Heart left ventricle (tissue), 16 donors: ENCODE measurements at regions not wholly inside any gene's neighbourhood (a gene's known extent, or its start where the extent isn't known, plus 50 kb on each side); places are given as distances from the start of the nearest gene placed in this dataset.

Source experiments
- ATAC-seq, 4 donors: fragments of 200-7000 bp; cut with Tn5 transposase; one replicate each; pipeline ENCODE4 v1.9.1; 2020 to 2022; ENCODE audit warnings: moderate library complexity in 4 of 4, mild to moderate bottlenecking in 3 of 4, moderate number of reproducible peaks in 1 of 4
- DNase-seq, 5 donors: peaks; one replicate each; pipeline ENCODE4 v3.0.0-alpha.2; 2020
- H3K27ac ChIP-seq, 12 donors: fragments of 200-600 bp; sonication (generic) in 4 of 12; one replicate each; pipeline versions ENCODE4 v1.5.0 to v1.8.0; 2016 to 2022; ENCODE audit warnings: mild to moderate bottlenecking in 2 of 12
- H3K27me3 ChIP-seq, 9 donors: fragments of 200-600 bp; sonication (generic) in 2 of 9; one replicate each; pipeline versions ENCODE4 v1.5.1 to v1.8.0; 2016 to 2022; ENCODE audit warnings: mild to moderate bottlenecking in 3 of 9
- H3K36me3 ChIP-seq, 9 donors: fragments of 200-600 bp; sonication (generic) in 2 of 9; one replicate each; pipeline versions ENCODE4 v1.5.0 to v1.8.0; 2018 to 2022; ENCODE audit warnings: mild to moderate bottlenecking in 2 of 9
- H3K4me1 ChIP-seq, 12 donors: fragments of 200-600 bp; sonication (generic) in 4 of 12; one replicate each; pipeline versions ENCODE4 v1.5.0 to v1.8.0; 2016 to 2022; ENCODE audit warnings: mild to moderate bottlenecking in 3 of 12
- H3K4me3 ChIP-seq, 12 donors: fragments of 200-600 bp; sonication (generic) in 4 of 12; one replicate each; pipeline versions ENCODE4 v1.5.0 to v1.8.0; 2017 to 2022; ENCODE audit warnings: mild to moderate bottlenecking in 9 of 12, moderate library complexity in 4 of 12
- H3K9me3 ChIP-seq, 12 donors: fragments of 200-600 bp; sonication (generic) in 4 of 12; one replicate each; pipeline versions ENCODE4 v1.5.0 to v1.8.0; 2016 to 2022; ENCODE audit warnings: mild to moderate bottlenecking in 1 of 12
- CTCF ChIP-seq, 12 donors: fragments of 200-600 bp; sonication (generic) in 4 of 12; IDR thresholded peaks; one replicate each; pipeline versions ENCODE4 v1.5.0 to v1.8.0; 2018 to 2022; ENCODE audit warnings: antibody characterized with exemption in 12 of 12, mild to moderate bottlenecking in 5 of 12
- POLR2A ChIP-seq, 2 donors: fragments of 450-650 bp; IDR thresholded peaks; one replicate each; pipeline ENCODE4 v1.6.1; 2017; ENCODE audit warnings: antibody characterized with exemption in 2 of 2, mild to moderate bottlenecking in 2 of 2, moderate library complexity in 2 of 2
- WGBS, 4 donors: extraction: QIAGEN DNeasy Blood & Tissue Kit in 2 of 4; methylation state at CpG; one replicate each; pipeline versions ENCODE4 v1.1.5 to v1.1.7; 2013 to 2018; 5-methylcytosine and 5-hydroxymethylcytosine counted together
- intact Hi-C, 10 donors: fragments of 100-400 bp; cut with DNase I; formaldehyde crosslinking; loops; one replicate each; pipeline versions ENCODE4 v1.11.1 to v1.14.2; 2022
- donor health status: ischemic (EF 13 %, LVEDD 7.1; RV severe dilation, severe dysfunction).
- donor health status: healthy with polysubstance abuse.
- donor health status: DM: no; HTN: yes; CAD: no.
- donor health status: DM: no; HTN: no; CAD: no.
- donor health status: ischemic (EF 25% LVEDD 6.9; RV normal size, moderate dysfunction).
- donor health status: ischemic (EF 25% LVEDD 5.7; RV mildly dilated, moderate dysfunction).
- donor health status: healthy.
- donor health status: DM: yes; HTN: yes; CAD: no.
- donor health status: ischemic (EF 35%, LVEDD 5.7; RV mildly dilated, moderate dysfunction).
- donor health status: nonischemic (EF 11% LVEDD 7.7; RV severe dilation, severe dysfunction).
- donor health status: DM: yes; HTN: yes; CAD: no.
- donor health status: PGD.
- donor health status: ischemic (EF 29% LVEDD 5.4; RV normal size, mild dysfunction).
- donor health status: nonischemic (EF 23%, LVEDD 6.1; RV moderate dilation, normal function).

DNA sequence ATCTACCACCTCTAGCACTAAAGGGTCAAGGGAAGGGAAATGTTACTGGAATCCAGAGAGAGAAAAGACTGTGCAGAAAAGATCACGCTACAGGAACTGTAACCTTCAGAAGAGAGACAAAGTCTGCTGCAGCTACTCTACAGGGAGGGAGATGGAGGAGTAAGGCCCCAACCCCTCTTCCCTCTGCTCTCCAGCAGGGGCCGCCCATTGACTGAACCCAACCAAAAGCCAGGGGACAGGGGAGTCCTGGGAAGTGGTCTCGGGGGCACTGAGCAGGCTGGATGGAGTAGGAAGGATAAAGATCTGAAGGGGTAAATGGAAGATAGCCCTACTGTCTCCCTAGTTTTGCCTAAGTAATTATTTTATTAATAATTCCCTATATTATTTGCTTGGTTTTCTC is 72.8 kb upstream of the NR5A2 start:
- peak in 1 of 4 donors; percentile 37 for ATAC-seq
- 41 to 60% (median 48%) methylated on average over 3 of the region's 3 CpGs for WGBS, 4 donors
- Histone ChIP-seq H3K36me3 (no peaks in the 10 kb centered on the region), H3K4me1 (no peaks in the 10 kb centered on the region), H3K27me3 (no peaks in the 10 kb centered on the region), H3K27ac (no peak overlapping the region), H3K4me3 (no peak overlapping the region), H3K9me3 (no peaks in the 10 kb centered on the region)
- TF ChIP-seq CTCF (IDR thresholded peaks at IDR 0.05) = peak; percentile 14 to 50 (median 33)
- TF ChIP-seq POLR2A (IDR thresholded peaks at IDR 0.05) = no peak
- intact Hi-C loops = loop anchor here in 4 of 10 donors (5.0 to 10.0 kb wide), 4 partner anchors 350 to 540 kb away; no protein-coding TSS in a partner anchor
- no peak for DNase-seq

DNA sequence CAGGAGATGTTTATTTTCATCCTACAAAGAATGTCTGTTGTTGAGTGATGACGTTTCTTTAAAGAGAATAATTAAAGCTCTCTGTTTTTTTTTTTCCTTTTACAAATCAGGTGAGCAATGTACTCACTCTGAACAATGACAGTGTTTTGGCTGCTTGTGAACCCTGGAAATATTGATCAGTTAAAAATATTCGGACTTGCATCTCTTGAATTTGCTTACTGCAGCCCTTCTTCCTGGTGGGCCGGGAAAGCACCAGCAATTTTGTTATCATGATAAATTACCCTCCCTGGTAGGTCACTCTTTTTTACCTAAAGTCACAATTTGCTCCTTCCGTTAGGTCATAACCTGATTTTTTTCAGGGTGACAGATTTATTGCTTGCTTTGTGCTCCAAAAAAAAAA is 72.3 kb upstream of the NR5A2 start:
- no peaks in the 10 kb centered on the region for H3K9me3 ChIP-seq
- no peak for DNase-seq
- no peak overlapping the region for H3K4me3 ChIP-seq
- no peak for TF ChIP-seq POLR2A (IDR thresholded peaks at IDR 0.05)
- no peak for TF ChIP-seq CTCF (IDR thresholded peaks at IDR 0.05)
- H3K36me3 ChIP-seq = no peaks in the 10 kb centered on the region
- 74 to 76% (median 76%) methylated on average over 4 of the region's 4 CpGs for WGBS, 4 donors
- no peaks in the 10 kb centered on the region for H3K27me3 ChIP-seq
- H3K4me1 ChIP-seq = no peaks in the 10 kb centered on the region
- H3K27ac ChIP-seq = no peak overlapping the region
- ATAC-seq = no peak
- intact Hi-C loops = loop anchor here in 4 of 10 donors (5.0 to 10.0 kb wide), 4 partner anchors 350 to 540 kb away; no protein-coding TSS in a partner anchor

DNA sequence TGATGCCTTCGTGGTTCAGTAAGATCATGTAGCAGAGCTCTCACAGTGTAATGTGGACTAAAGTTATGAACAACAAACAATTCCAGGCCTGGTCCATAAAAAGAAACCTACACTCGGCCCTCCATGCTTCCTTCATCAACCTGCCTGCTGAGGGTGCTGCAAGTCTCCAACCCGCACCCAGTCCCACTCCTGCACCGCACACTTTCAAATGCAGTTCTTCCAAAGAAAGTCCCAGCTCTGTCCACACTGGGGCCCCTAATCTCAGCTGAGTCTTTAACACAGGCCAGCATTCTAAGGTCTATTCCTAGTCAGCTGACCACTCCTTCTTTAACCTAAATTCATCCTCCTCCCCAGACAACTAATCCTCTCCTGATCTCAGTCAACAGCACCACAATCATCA is 71.5 kb upstream of the NR5A2 start:
- WGBS, 4 donors = 51 to 85% (median 72%) methylated on average over 4 of the region's 4 CpGs
- H3K27ac ChIP-seq = no peak overlapping the region
- intact Hi-C loops = loop anchor here in 4 of 10 donors (5.0 to 10.0 kb wide), 4 partner anchors 349 to 539 kb away; no protein-coding TSS in a partner anchor
- no peaks in the 10 kb centered on the region for H3K9me3 ChIP-seq
- H3K4me3 ChIP-seq = no peak overlapping the region
- no peaks in the 10 kb centered on the region for H3K36me3 ChIP-seq
- ATAC-seq (no peak), DNase-seq (no peak)
- no peak for TF ChIP-seq CTCF (IDR thresholded peaks at IDR 0.05)
- no peak for TF ChIP-seq POLR2A (IDR thresholded peaks at IDR 0.05)
- no peaks in the 10 kb centered on the region for H3K4me1 ChIP-seq
- no peaks in the 10 kb centered on the region for H3K27me3 ChIP-seq

- H3K4me1 ChIP-seq = no peaks in the 10 kb centered on the region
- no peaks in the 10 kb centered on the region for H3K27me3 ChIP-seq
- H3K4me3 ChIP-seq = no peak overlapping the region
- TF ChIP-seq CTCF (IDR thresholded peaks at IDR 0.05) (no peak), POLR2A (IDR thresholded peaks at IDR 0.05) (no peak)
- H3K36me3 ChIP-seq = no peaks in the 10 kb centered on the region
- intact Hi-C loops = loop anchor here in 4 of 10 donors (5.0 to 10.0 kb wide), 4 partner anchors 346 to 536 kb away; no protein-coding TSS in a partner anchor
- ATAC-seq (no peak), DNase-seq (no peak)
- no peaks in the 10 kb centered on the region for H3K9me3 ChIP-seq
- H3K27ac ChIP-seq = no peak overlapping the region
- 95 to 97% (median 96%) methylated on average over 9 to 29 of the region's 29 CpGs for WGBS, 4 donors
These were observed 68.3 kb upstream of the NR5A2 start for GRCh38 chr1:199959033-199959774.
